ENCODE measurements at regions not wholly inside any gene's neighbourhood (a gene's known extent, or its start where the extent isn't known, plus 50 kb on each side); places are given as distances from the start of the nearest gene placed in this dataset.

DNA sequence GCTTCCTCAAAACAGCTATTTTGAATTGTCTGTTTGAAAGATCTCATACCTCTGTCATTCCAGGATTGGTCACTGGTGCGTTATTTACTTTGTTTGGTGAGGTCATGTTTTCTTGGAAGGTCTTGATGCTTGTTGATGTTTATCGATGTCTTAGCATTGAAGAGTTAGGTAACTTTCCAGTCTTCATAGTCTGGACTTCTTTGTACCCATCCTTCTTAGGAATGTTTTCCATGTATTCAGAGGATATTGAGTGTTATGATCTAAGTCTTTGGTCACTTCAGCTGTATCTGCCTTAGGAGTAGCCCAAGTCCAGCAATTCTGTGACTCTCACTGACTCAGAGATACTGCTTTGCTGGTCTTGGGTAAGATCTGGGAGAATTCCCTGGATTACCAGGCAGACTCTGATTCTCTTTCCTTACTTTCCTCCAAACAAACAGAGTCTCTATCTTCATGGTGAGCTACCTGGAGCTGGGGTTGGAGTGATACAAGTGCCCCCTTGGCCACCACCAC is 398.6 kb downstream of the ZIC4 start:
- ATAC-seq = no peak
- Histone ChIP-seq H4K20me1 (replicated peaks; ENCODE audit: insufficient read depth) (no peaks in the 10 kb centered on the region), H3K4me2 (no peak overlapping the region), H3K4me3 (no peak overlapping the region), H3K79me2 (replicated peaks; ENCODE audit: insufficient read depth) (no peaks in the 10 kb centered on the region), H3K27ac (ENCODE audit: low read depth) (no peak overlapping the region), H2AFZ (no peak overlapping the region), H3K27me3 (ENCODE audit: insufficient read depth) (no peaks in the 10 kb centered on the region), H3F3A (replicated peaks; ENCODE audit: low read depth) (no peaks in the 10 kb centered on the region), H3K4me1 (ENCODE audit: insufficient read depth) (no peaks in the 10 kb centered on the region), H3K36me3 (ENCODE audit: insufficient read depth) (no peaks in the 10 kb centered on the region), H3K9me2 (ENCODE audit: insufficient read depth) (no peaks in the 10 kb centered on the region; the same call in 1 of the 2 replicates)
- no peaks in the 10 kb centered on the region for H3K9me3 Mint-ChIP-seq
- DNase-seq (ENCODE audit: low spot score) = no peak
- H3K27ac Mint-ChIP-seq = no peak overlapping the region
- no peak for TF ChIP-seq CREB1 (CRISPR knock-in tag; IDR thresholded peaks at IDR 0.05; ENCODE audit: low read depth)
- TF ChIP-seq POLR2AphosphoS5 (IDR thresholded peaks at IDR 0.05; ENCODE audit: low read depth) = no peak
- no peak for TF ChIP-seq JUNB (IDR thresholded peaks at IDR 0.05; ENCODE audit: unreplicated experiment)
- TF ChIP-seq, protein P1, sequence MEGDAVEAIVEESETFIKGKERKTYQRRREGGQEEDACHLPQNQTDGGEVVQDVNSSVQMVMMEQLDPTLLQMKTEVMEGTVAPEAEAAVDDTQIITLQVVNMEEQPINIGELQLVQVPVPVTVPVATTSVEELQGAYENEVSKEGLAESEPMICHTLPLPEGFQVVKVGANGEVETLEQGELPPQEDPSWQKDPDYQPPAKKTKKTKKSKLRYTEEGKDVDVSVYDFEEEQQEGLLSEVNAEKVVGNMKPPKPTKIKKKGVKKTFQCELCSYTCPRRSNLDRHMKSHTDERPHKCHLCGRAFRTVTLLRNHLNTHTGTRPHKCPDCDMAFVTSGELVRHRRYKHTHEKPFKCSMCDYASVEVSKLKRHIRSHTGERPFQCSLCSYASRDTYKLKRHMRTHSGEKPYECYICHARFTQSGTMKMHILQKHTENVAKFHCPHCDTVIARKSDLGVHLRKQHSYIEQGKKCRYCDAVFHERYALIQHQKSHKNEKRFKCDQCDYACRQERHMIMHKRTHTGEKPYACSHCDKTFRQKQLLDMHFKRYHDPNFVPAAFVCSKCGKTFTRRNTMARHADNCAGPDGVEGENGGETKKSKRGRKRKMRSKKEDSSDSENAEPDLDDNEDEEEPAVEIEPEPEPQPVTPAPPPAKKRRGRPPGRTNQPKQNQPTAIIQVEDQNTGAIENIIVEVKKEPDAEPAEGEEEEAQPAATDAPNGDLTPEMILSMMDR (conservative IDR thresholded peaks at IDR 0.05; ENCODE audit: low read depth in 2 of 2) = no peak
- TF ChIP-seq ETS1 (IDR thresholded peaks at IDR 0.05) = no peak
- TF ChIP-seq, protein P2, sequence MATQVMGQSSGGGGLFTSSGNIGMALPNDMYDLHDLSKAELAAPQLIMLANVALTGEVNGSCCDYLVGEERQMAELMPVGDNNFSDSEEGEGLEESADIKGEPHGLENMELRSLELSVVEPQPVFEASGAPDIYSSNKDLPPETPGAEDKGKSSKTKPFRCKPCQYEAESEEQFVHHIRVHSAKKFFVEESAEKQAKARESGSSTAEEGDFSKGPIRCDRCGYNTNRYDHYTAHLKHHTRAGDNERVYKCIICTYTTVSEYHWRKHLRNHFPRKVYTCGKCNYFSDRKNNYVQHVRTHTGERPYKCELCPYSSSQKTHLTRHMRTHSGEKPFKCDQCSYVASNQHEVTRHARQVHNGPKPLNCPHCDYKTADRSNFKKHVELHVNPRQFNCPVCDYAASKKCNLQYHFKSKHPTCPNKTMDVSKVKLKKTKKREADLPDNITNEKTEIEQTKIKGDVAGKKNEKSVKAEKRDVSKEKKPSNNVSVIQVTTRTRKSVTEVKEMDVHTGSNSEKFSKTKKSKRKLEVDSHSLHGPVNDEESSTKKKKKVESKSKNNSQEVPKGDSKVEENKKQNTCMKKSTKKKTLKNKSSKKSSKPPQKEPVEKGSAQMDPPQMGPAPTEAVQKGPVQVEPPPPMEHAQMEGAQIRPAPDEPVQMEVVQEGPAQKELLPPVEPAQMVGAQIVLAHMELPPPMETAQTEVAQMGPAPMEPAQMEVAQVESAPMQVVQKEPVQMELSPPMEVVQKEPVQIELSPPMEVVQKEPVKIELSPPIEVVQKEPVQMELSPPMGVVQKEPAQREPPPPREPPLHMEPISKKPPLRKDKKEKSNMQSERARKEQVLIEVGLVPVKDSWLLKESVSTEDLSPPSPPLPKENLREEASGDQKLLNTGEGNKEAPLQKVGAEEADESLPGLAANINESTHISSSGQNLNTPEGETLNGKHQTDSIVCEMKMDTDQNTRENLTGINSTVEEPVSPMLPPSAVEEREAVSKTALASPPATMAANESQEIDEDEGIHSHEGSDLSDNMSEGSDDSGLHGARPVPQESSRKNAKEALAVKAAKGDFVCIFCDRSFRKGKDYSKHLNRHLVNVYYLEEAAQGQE (IDR thresholded peaks at IDR 0.05; ENCODE audit: unreplicated experiment) = no peak
- TF ChIP-seq STAT1 (IDR thresholded peaks at IDR 0.05; ENCODE audit: unreplicated experiment) = no peak
- no peak for TF ChIP-seq ZNF331 (CRISPR knock-in tag; IDR thresholded peaks at IDR 0.05; ENCODE audit: low read depth)
- no peak for TF ChIP-seq NANOG (IDR thresholded peaks at IDR 0.05; ENCODE audit: borderline replicate concordance)
- TF ChIP-seq EZH2 (IDR thresholded peaks at IDR 0.05; ENCODE audit: low read depth, unreplicated experiment) = no peak
- no peak for TF ChIP-seq ZNF462 (CRISPR knock-in tag; IDR thresholded peaks at IDR 0.05)
- TF ChIP-seq EZH2phosphoT487 (IDR thresholded peaks at IDR 0.05; ENCODE audit: unreplicated experiment) = no peak
- no peak for TF ChIP-seq ZNF114 (CRISPR knock-in tag; IDR thresholded peaks at IDR 0.05)
- H3K27me3 Mint-ChIP-seq (ENCODE audit: insufficient read depth, low read depth, poor library complexity) = peaks cover 4% of the 10 kb centered on the region
- H3K36me3 Mint-ChIP-seq (ENCODE audit: low read depth) = no peaks in the 10 kb centered on the region
- H3K4me3 Mint-ChIP-seq = no peak overlapping the region
- H3K4me1 Mint-ChIP-seq = no peaks in the 10 kb centered on the region
